ENCODE measurements at regions not wholly inside any gene's neighbourhood (a gene's known extent, or its start where the extent isn't known, plus 50 kb on each side); places are given as distances from the start of the nearest gene placed in this dataset.

GRCh38 chr20:56153926-56154325 is 94.6 kb upstream of the MC3R start:
- no peaks in the 10 kb centered on the region for H3K9me3 ChIP-seq (ENCODE audit: low read depth, low read length)
- no peak for TF ChIP-seq CTCF (IDR thresholded peaks at IDR 0.05; ENCODE audit: extremely low read depth, low read depth, low read length)
- no peak overlapping the region for H3K4me2 ChIP-seq (ENCODE audit: insufficient read depth, low read length)

DNA sequence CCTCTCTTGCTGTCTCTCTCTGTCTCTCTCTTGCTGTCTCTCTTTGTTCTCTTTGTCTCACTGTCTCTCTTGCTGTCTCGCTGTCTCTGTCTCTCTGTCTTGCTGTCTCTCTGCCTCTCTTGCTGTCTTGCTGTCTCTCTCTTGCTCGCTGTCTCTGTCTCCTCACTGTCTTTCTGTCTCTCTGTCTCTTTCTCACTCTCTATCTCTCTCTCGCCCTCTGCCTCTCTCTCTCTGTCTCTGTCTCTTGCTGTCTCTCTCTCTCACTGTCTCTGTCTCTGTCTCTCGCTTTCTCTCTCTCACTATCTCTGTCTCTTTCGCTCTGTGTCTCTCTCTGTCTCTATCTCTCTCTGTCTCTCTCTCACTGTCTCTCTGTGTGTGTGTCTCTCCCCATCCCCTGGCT is 92.9 kb upstream of the MC3R start:
- Histone ChIP-seq H3K4me1 (ENCODE audit: insufficient read depth, low read length) (no peaks in the 10 kb centered on the region), H3K36me3 (ENCODE audit: insufficient read depth, low read length) (no peaks in the 10 kb centered on the region), H2AFZ (ENCODE audit: low read length) (no peak overlapping the region), H3K9me3 (ENCODE audit: low read depth, low read length) (no peaks in the 10 kb centered on the region), H3K4me2 (ENCODE audit: insufficient read depth, low read length) (no peak overlapping the region), H3K27ac (ENCODE audit: low read depth, low read length) (no peak overlapping the region), H4K20me1 (ENCODE audit: insufficient read depth, low read length) (no peaks in the 10 kb centered on the region), H3K79me2 (ENCODE audit: insufficient read depth, low read length) (no peaks in the 10 kb centered on the region), H3K27me3 (ENCODE audit: insufficient read depth, low read length) (no peaks in the 10 kb centered on the region), H3K4me3 (ENCODE audit: insufficient read depth, low read length) (no peak overlapping the region)
- no peak for DNase-seq (ENCODE audit: insufficient read length, low spot score, missing footprints)
- TF ChIP-seq CTCF (IDR thresholded peaks at IDR 0.05; ENCODE audit: extremely low read depth, low read depth, low read length) = no peak

More at GRCh38 chr20:56153926-56154325, 94.6 kb upstream of the MC3R start:
- Histone ChIP-seq H2AFZ (ENCODE audit: low read length) (no peak overlapping the region), H3K27ac (ENCODE audit: low read depth, low read length) (no peak overlapping the region), H3K4me3 (ENCODE audit: insufficient read depth, low read length) (no peak overlapping the region), H4K20me1 (ENCODE audit: insufficient read depth, low read length) (no peaks in the 10 kb centered on the region), H3K36me3 (ENCODE audit: insufficient read depth, low read length) (no peaks in the 10 kb centered on the region), H3K4me1 (ENCODE audit: insufficient read depth, low read length) (no peaks in the 10 kb centered on the region), H3K79me2 (ENCODE audit: insufficient read depth, low read length) (no peaks in the 10 kb centered on the region), H3K27me3 (ENCODE audit: insufficient read depth, low read length) (no peaks in the 10 kb centered on the region)
- no peak for DNase-seq (ENCODE audit: insufficient read length, low spot score, missing footprints)

GRCh38 chr20:56157530-56158203 is 90.9 kb upstream of the MC3R start:
- Histone ChIP-seq H3K36me3 (ENCODE audit: insufficient read depth, low read length) (no peaks in the 10 kb centered on the region), H3K9me3 (ENCODE audit: low read depth, low read length) (peaks cover 2% of the 10 kb centered on the region), H3K27me3 (ENCODE audit: insufficient read depth, low read length) (no peaks in the 10 kb centered on the region), H3K4me3 (ENCODE audit: insufficient read depth, low read length) (no peak overlapping the region), H3K27ac (ENCODE audit: low read depth, low read length) (no peak overlapping the region), H3K4me1 (ENCODE audit: insufficient read depth, low read length) (no peaks in the 10 kb centered on the region), H3K4me2 (ENCODE audit: insufficient read depth, low read length) (no peak overlapping the region), H4K20me1 (ENCODE audit: insufficient read depth, low read length) (no peaks in the 10 kb centered on the region), H2AFZ (ENCODE audit: low read length) (no peak overlapping the region), H3K79me2 (ENCODE audit: insufficient read depth, low read length) (no peaks in the 10 kb centered on the region)
- TF ChIP-seq CTCF (IDR thresholded peaks at IDR 0.05; ENCODE audit: extremely low read depth, low read depth, low read length) = no peak
- DNase-seq (ENCODE audit: insufficient read length, low spot score, missing footprints) = no peak

DNA sequence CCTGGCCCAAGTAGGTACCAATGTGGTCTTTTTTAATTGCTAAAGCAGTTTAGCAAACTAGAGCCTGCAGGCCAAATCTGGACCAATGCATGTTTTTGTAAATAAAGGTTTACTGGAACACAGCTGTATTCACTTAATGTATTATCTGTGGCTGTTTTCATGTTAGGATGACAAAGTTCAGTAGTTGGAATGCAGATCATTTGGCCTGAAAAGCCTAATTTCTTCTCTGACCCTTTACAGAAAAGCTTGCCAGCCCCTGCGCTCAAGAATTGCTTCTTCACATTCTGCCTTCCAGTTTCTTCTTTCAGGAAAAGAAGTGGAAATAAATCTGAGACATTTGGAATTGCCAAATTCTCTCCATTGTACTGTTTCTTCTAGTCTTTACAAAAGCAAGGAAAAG is 90.0 kb upstream of the MC3R start:
- no peaks in the 10 kb centered on the region for H3K4me1 ChIP-seq (ENCODE audit: insufficient read depth, low read length)
- H3K9me3 ChIP-seq (ENCODE audit: low read depth, low read length) = peaks cover 2% of the 10 kb centered on the region
- no peak overlapping the region for H3K27ac ChIP-seq (ENCODE audit: low read depth, low read length)
- DNase-seq (ENCODE audit: insufficient read length, low spot score, missing footprints) = no peak
- no peak for TF ChIP-seq CTCF (IDR thresholded peaks at IDR 0.05; ENCODE audit: extremely low read depth, low read depth, low read length)
- no peaks in the 10 kb centered on the region for H3K27me3 ChIP-seq (ENCODE audit: insufficient read depth, low read length)
- no peak overlapping the region for H3K4me3 ChIP-seq (ENCODE audit: insufficient read depth, low read length)
- no peak overlapping the region for H3K4me2 ChIP-seq (ENCODE audit: insufficient read depth, low read length)
- no peaks in the 10 kb centered on the region for H4K20me1 ChIP-seq (ENCODE audit: insufficient read depth, low read length)
- no peaks in the 10 kb centered on the region for H3K36me3 ChIP-seq (ENCODE audit: insufficient read depth, low read length)
- H3K79me2 ChIP-seq (ENCODE audit: insufficient read depth, low read length) = no peaks in the 10 kb centered on the region
- no peak overlapping the region for H2AFZ ChIP-seq (ENCODE audit: low read length)

Data from osteoblast (primary cell).